ENCODE measurements at regions not wholly inside any gene's neighbourhood (a gene's known extent, or its start where the extent isn't known, plus 50 kb on each side); places are given as distances from the start of the nearest gene placed in this dataset.

- no peak for TF ChIP-seq CHD1 (IDR thresholded peaks at IDR 0.05; ENCODE audit: low read depth, low read length)
- no peak for TF ChIP-seq CTCF (conservative IDR thresholded peaks at IDR 0.05; ENCODE audit: low read depth, low read length)
- no peak for TF ChIP-seq RFX5 (IDR thresholded peaks at IDR 0.05; ENCODE audit: low read depth, low read length)
- no peak for TF ChIP-seq POLR2A (IDR thresholded peaks at IDR 0.05; ENCODE audit: low read depth, low read length)
- no peak for TF ChIP-seq MAFK (IDR thresholded peaks at IDR 0.05; ENCODE audit: low read depth, low read length)
- no peak for TF ChIP-seq MXI1 (IDR thresholded peaks at IDR 0.05; ENCODE audit: borderline replicate concordance, low read depth, low read length)
- TF ChIP-seq USF2 (IDR thresholded peaks at IDR 0.05; ENCODE audit: low read depth, low read length), result no peak
- no peak for TF ChIP-seq CEBPB (IDR thresholded peaks at IDR 0.05; ENCODE audit: low read depth, low read length)
- TF ChIP-seq ELK1 (IDR thresholded peaks at IDR 0.05; ENCODE audit: borderline replicate concordance, low read depth, low read length), result no peak
These were observed 307.5 kb upstream of the ANKRD30A start for GRCh38 chr10:36817898-36818297.

All from IMR-90 (cell line).